ENCODE measurements at regions not wholly inside any gene's neighbourhood (a gene's known extent, or its start where the extent isn't known, plus 50 kb on each side); places are given as distances from the start of the nearest gene placed in this dataset.

DNA sequence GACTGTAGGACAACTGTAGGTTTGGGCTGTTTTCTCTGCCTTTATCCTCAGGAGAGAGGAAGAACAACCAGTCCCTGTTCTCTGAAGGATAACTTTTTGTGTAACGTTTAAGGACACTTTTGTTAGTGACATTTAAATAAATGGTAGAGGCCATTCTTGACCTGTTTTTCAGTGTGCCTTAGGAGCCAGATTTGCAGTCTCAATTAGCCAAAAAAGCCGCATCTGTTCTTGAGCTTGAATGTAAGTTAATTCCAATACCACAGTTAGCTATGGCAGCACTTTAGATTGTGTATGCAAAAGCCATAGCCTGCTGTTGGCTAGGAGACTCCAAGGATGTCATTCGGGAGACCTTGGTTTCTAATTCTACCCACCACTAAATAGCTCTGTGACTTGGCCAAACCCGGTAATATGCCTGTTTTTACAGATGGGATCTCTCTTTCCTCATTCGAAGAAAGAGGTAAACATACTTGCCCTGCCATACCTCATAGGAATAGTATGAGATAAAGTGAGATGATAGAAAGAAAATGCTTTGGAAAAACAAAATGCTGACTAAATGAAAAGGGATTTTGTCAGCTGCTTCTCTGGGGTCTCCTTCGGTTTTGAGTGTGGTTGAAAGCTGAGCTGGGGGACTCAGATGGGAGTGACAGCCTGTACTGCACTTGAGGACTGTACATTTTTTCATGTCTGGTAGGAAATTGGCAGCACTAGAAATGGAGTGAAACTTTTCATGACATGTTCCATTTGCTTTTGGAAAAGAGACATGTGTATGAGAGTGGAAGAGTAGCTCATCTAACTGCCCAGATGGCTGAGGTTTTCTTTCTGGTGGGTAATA, 57.3 kb upstream of the ROPN1 start:
- H3K27ac ChIP-seq (ENCODE audit: extremely low read length, insufficient read depth, low read length) = no peak overlapping the region
- H3K4me1 ChIP-seq (ENCODE audit: insufficient read depth, low read length) = no peaks in the 10 kb centered on the region
- H3K4me3 ChIP-seq (replicated peaks in 1 of 3; ENCODE audit: insufficient read depth in 1 of 3, low read depth in 2 of 3, low read length in 3 of 3) = no peak overlapping the region
- H3K27me3 ChIP-seq (ENCODE audit: control insufficient read depth in 1 of 2, insufficient read depth in 2 of 2, low read length in 2 of 2) = peaks cover 0 to 38% of the 10 kb centered on the region in 2 experiments; a peak in 2 of 5 replicates
- FAIRE-seq (no peak), DNase-seq (ENCODE audit: low spot score) (no peak), ATAC-seq (no peak)
- ChIA-PET POLR2A (no interaction called here), CTCF (ENCODE audit: low intra/inter-chr PET ratio, low total read pairs) (no interaction called here)
- no TSS peak for BruUV-seq (replicated peaks)
- intact Hi-C loops (cut with micrococcal nuclease; ENCODE audit: unreplicated experiment) (no loop called here), in situ Hi-C loops (cut with HindIII; ENCODE audit: extremely low pct_ligation_motif_present, low pct_unique_long_range_greater_than_20kb) (no loop called here)
- no peaks in the 10 kb centered on the region for H3K9me3 ChIP-seq (ENCODE audit: low read length)
- H3K9ac ChIP-seq (ENCODE audit: insufficient read depth, low read depth, low read length) = no peak overlapping the region
- H3K4me2 ChIP-seq (ENCODE audit: low read depth, low read length) = no peak overlapping the region
- WGBS (ENCODE audit: low lambda C conversion rate) = 0% methylated on average over 6 of the region's 6 CpGs
- TF ChIP-seq MAFF (IDR thresholded peaks at IDR 0.05; ENCODE audit: low read depth, low read length) = peak; percentile 33; the same call in 1 of the 2 replicates
- TF ChIP-seq, protein P1, sequence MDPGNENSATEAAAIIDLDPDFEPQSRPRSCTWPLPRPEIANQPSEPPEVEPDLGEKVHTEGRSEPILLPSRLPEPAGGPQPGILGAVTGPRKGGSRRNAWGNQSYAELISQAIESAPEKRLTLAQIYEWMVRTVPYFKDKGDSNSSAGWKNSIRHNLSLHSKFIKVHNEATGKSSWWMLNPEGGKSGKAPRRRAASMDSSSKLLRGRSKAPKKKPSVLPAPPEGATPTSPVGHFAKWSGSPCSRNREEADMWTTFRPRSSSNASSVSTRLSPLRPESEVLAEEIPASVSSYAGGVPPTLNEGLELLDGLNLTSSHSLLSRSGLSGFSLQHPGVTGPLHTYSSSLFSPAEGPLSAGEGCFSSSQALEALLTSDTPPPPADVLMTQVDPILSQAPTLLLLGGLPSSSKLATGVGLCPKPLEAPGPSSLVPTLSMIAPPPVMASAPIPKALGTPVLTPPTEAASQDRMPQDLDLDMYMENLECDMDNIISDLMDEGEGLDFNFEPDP (CRISPR knock-in tag; conservative IDR thresholded peaks at IDR 0.05) = no peak
- TF ChIP-seq MAFK (conservative IDR thresholded peaks at IDR 0.05 in 1 of 2, IDR thresholded peaks at IDR 0.05 in 1 of 2; ENCODE audit: low read length in 2 of 2) = peak; percentile 24 to 64; a peak in 2 of 4 replicates
- H3K79me2 ChIP-seq (ENCODE audit: insufficient read depth, low read length) = no peaks in the 10 kb centered on the region
- no peaks in the 10 kb centered on the region for H4K20me1 ChIP-seq (ENCODE audit: insufficient read depth, low read length)
- no peaks in the 10 kb centered on the region for H3K36me3 ChIP-seq (replicated peaks in 1 of 2; ENCODE audit: control insufficient read depth in 1 of 2, insufficient read depth in 2 of 2, low read length in 2 of 2)
- no peak overlapping the region for H2AFZ ChIP-seq (ENCODE audit: low read length)

DNA sequence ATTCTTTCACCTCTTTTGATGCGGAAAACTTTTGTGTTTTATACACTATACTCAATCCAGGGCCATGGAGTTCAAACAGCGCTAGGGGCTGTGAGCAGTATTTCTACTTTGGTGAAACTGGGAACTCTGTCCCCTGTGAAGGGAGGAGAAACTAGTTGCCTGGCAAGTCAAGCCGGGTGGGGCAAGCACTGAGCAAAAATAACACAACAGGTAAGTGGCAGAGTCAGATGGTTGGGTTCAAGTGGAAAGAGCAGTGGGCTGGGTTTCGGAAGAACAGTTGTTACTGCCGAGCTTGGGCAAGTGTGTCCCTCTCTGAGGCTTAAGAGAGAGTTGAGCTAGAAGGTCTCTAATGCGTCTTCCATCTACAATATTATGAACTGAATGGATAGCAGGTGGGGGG, 59.7 kb upstream of the ROPN1 start:
- no peaks in the 10 kb centered on the region for H4K20me1 ChIP-seq (ENCODE audit: insufficient read depth, low read length)
- intact Hi-C loops (cut with micrococcal nuclease; ENCODE audit: unreplicated experiment) = no loop called here
- H2AFZ ChIP-seq (ENCODE audit: low read length) = no peak overlapping the region
- ChIA-PET CTCF (ENCODE audit: low intra/inter-chr PET ratio, low total read pairs) (no interaction called here), POLR2A (no interaction called here)
- H3K9me3 ChIP-seq (ENCODE audit: low read length) = no peaks in the 10 kb centered on the region
- no peak overlapping the region for H3K27ac ChIP-seq (ENCODE audit: extremely low read length, insufficient read depth, low read length)
- no peak overlapping the region for H3K4me2 ChIP-seq (ENCODE audit: low read depth, low read length)
- H3K4me3 ChIP-seq (replicated peaks in 1 of 3; ENCODE audit: insufficient read depth in 1 of 3, low read depth in 2 of 3, low read length in 3 of 3) = no peak overlapping the region
- no peaks in the 10 kb centered on the region for H3K36me3 ChIP-seq (replicated peaks in 1 of 2; ENCODE audit: control insufficient read depth in 1 of 2, insufficient read depth in 2 of 2, low read length in 2 of 2)
- no peak for DNase-seq (ENCODE audit: low spot score)
- no TSS peak for BruUV-seq (replicated peaks)
- 7% methylated on average over 6 of the region's 6 CpGs for WGBS (ENCODE audit: low lambda C conversion rate)
- no peaks in the 10 kb centered on the region for H3K4me1 ChIP-seq (ENCODE audit: insufficient read depth, low read length)
- no peak for FAIRE-seq
- H3K27me3 ChIP-seq (ENCODE audit: control insufficient read depth in 1 of 2, insufficient read depth in 2 of 2, low read length in 2 of 2) = peaks cover 0 to 34% of the 10 kb centered on the region in 2 experiments; a peak in 1 of 5 replicates
- no peak overlapping the region for H3K9ac ChIP-seq (ENCODE audit: insufficient read depth, low read depth, low read length)
- in situ Hi-C loops (cut with HindIII; ENCODE audit: extremely low pct_ligation_motif_present, low pct_unique_long_range_greater_than_20kb) = no loop called here
- H3K79me2 ChIP-seq (ENCODE audit: insufficient read depth, low read length) = no peaks in the 10 kb centered on the region
- no peak for ATAC-seq
- TF ChIP-seq ZFP90 (CRISPR knock-in tag; IDR thresholded peaks at IDR 0.05; ENCODE audit: borderline replicate concordance) (no peak), RBM22 (optimal IDR thresholded peaks at IDR 0.05; ENCODE audit: low read length) (no peak), ZNF589 (CRISPR knock-in tag; conservative IDR thresholded peaks at IDR 0.05) (no peak), RFXAP (CRISPR knock-in tag; IDR thresholded peaks at IDR 0.05; ENCODE audit: borderline replicate concordance) (no peak), RFX3 (CRISPR knock-in tag; IDR thresholded peaks at IDR 0.05) (no peak), REL (CRISPR knock-in tag; conservative IDR thresholded peaks at IDR 0.05) (no peak), NCOA5 (CRISPR knock-in tag; IDR thresholded peaks at IDR 0.05) (no peak), SAP130 (CRISPR knock-in tag; IDR thresholded peaks at IDR 0.05; ENCODE audit: low read depth) (no peak), GATA4 (IDR thresholded peaks at IDR 0.05; ENCODE audit: borderline replicate concordance, low read depth) (no peak), ZNF232 (CRISPR knock-in tag; IDR thresholded peaks at IDR 0.05; ENCODE audit: borderline replicate concordance) (no peak), ZNF292 (CRISPR knock-in tag; IDR thresholded peaks at IDR 0.05; ENCODE audit: borderline replicate concordance, low read depth) (no peak)
- TF ChIP-seq, protein P2, sequence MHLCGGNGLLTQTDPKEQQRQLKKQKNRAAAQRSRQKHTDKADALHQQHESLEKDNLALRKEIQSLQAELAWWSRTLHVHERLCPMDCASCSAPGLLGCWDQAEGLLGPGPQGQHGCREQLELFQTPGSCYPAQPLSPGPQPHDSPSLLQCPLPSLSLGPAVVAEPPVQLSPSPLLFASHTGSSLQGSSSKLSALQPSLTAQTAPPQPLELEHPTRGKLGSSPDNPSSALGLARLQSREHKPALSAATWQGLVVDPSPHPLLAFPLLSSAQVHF (CRISPR knock-in tag; IDR thresholded peaks at IDR 0.05) = no peak
- TF ChIP-seq, protein P3, sequence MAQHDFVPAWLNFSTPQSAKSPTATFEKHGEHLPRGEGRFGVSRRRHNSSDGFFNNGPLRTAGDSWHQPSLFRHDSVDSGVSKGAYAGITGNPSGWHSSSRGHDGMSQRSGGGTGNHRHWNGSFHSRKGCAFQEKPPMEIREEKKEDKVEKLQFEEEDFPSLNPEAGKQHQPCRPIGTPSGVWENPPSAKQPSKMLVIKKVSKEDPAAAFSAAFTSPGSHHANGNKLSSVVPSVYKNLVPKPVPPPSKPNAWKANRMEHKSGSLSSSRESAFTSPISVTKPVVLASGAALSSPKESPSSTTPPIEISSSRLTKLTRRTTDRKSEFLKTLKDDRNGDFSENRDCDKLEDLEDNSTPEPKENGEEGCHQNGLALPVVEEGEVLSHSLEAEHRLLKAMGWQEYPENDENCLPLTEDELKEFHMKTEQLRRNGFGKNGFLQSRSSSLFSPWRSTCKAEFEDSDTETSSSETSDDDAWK (CRISPR knock-in tag; IDR thresholded peaks at IDR 0.05) = no peak

Data from HepG2 (cell line).